ENCODE measurements at regions not wholly inside any gene's neighbourhood (a gene's known extent, or its start where the extent isn't known, plus 50 kb on each side); places are given as distances from the start of the nearest gene placed in this dataset.

- CTCF ChIA-PET (ENCODE audit: partially characterized antibody), result interaction anchor here (0.6 to 1.8 kb wide), 3 partner anchors 10 to 96 kb away, joined by 3 to 8 read pairs (median 3); no protein-coding TSS in a partner anchor
- H3K79me2 ChIP-seq (ENCODE audit: control insufficient read depth in 1 of 2, insufficient read depth in 2 of 2, low read length in 2 of 2), result no peaks in the 10 kb centered on the region
- H4K5ac ChIP-seq (ENCODE audit: insufficient read length, low read depth, low read length), result no peak overlapping the region
- H3K79me1 ChIP-seq (ENCODE audit: low read depth, low read length), result no peaks in the 10 kb centered on the region
- no peaks in the 10 kb centered on the region for H3K36me3 ChIP-seq (ENCODE audit: control insufficient read depth in 2 of 4, insufficient read depth in 4 of 4, low read length in 3 of 4)
- FAIRE-seq (no peak), DNase-seq (ENCODE audit: low read depth in 1 of 2, low spot score in 2 of 2) (no peak)
- no peak overlapping the region for H3K27ac ChIP-seq (ENCODE audit: low read depth, low read length)
- no peaks in the 10 kb centered on the region for H3K27me3 ChIP-seq (replicated peaks in 1 of 4; ENCODE audit: control insufficient read depth in 3 of 4, extremely low read depth in 1 of 4, insufficient read depth in 3 of 4, low read length in 3 of 4)
- no peak overlapping the region for H3K14ac ChIP-seq (ENCODE audit: insufficient read length)
- no peaks in the 10 kb centered on the region for H3K4me1 ChIP-seq (replicated peaks in 1 of 4; ENCODE audit: control insufficient read depth in 3 of 4, insufficient read depth in 4 of 4, low read length in 3 of 4)
- no peak overlapping the region for H3K4ac ChIP-seq (replicated peaks; ENCODE audit: insufficient read length, low read depth, low read length)
- no peak overlapping the region for H4K91ac ChIP-seq (replicated peaks; ENCODE audit: insufficient read length, low read length)
- H3K23ac ChIP-seq (ENCODE audit: insufficient read length), result no peak overlapping the region
- no peak overlapping the region for H3K4me2 ChIP-seq (ENCODE audit: insufficient read depth in 1 of 2, low read depth in 2 of 2, low read length in 2 of 2)
- H2BK12ac ChIP-seq (ENCODE audit: low read depth, low read length), result no peak overlapping the region
- H2BK5ac ChIP-seq (ENCODE audit: low read depth, low read length), result no peak overlapping the region
- H2BK20ac ChIP-seq (ENCODE audit: low read length), result no peak overlapping the region
- H3K56ac ChIP-seq (replicated peaks; ENCODE audit: insufficient read length, low read depth, low read length), result no peak overlapping the region
- H3K4me3 ChIP-seq (ENCODE audit: extremely low read depth in 1 of 4, insufficient read depth in 2 of 4, low read depth in 3 of 4, low read length in 4 of 4), result no peak overlapping the region
- H2AK5ac ChIP-seq (ENCODE audit: low read depth, low read length), result no peak overlapping the region
- H3K9me3 ChIP-seq (ENCODE audit: insufficient read depth in 2 of 2, low read depth in 1 of 2, low read length in 1 of 2), result no peaks in the 10 kb centered on the region
- no peak overlapping the region for H3K18ac ChIP-seq (ENCODE audit: extremely low read depth, low read length)
- H3K23me2 ChIP-seq (ENCODE audit: low read depth, low read length), result no peaks in the 10 kb centered on the region
- no peak overlapping the region for H2BK120ac ChIP-seq (replicated peaks; ENCODE audit: low read depth, low read length)
- no peak overlapping the region for H4K8ac ChIP-seq (ENCODE audit: extremely low read depth, insufficient read depth, low read length)
- H2AFZ ChIP-seq (ENCODE audit: low read length), result no peak overlapping the region
- POLR2A ChIA-PET (ENCODE audit: partially characterized antibody), result no interaction called here
- WGBS, 2 experiments (ENCODE audit: extremely low coverage in 1 of 2, insufficient coverage in 1 of 2, insufficient read length in 1 of 2, insufficient replicate concordance in 2 of 2, low coverage in 1 of 2, low lambda C conversion rate in 2 of 2, missing lambda C conversion rate in 1 of 2), result 81% methylated on average over 5 of the region's 5 CpGs; no CpG with 5 or more reads in 1 of the 2 experiments
- H4K20me1 ChIP-seq (replicated peaks in 1 of 2; ENCODE audit: control insufficient read depth in 1 of 2, insufficient read depth in 2 of 2, low read length in 2 of 2), result no peaks in the 10 kb centered on the region
- no peak overlapping the region for H2BK15ac ChIP-seq (ENCODE audit: low read length)
- no peak for TF ChIP-seq CHD1 (IDR thresholded peaks at IDR 0.05; ENCODE audit: low read depth, low read length)
- no peak for TF ChIP-seq HDAC2 (IDR thresholded peaks at IDR 0.05; ENCODE audit: borderline replicate concordance in 1 of 2, low read depth in 2 of 2, low read length in 2 of 2)
- TF ChIP-seq TBP (IDR thresholded peaks at IDR 0.05; ENCODE audit: low read depth, low read length), result no peak
- no peak overlapping the region for H3K9ac ChIP-seq (replicated peaks in 1 of 4; ENCODE audit: extremely low read depth in 1 of 4, low read depth in 3 of 4, low read length in 3 of 4)
Measured at GRCh38 chr2:57443973-57444521, 602.6 kb upstream of the VRK2 start.

Data from H1 (cell line).